ENCODE measurements at regions not wholly inside any gene's neighbourhood (a gene's known extent, or its start where the extent isn't known, plus 50 kb on each side); places are given as distances from the start of the nearest gene placed in this dataset.
"Not testable (repeated sequence)": the region's sequence is repeated elsewhere in the genome, so short reads cannot be mapped to it uniquely, and the experiment has no call there.

GRCh38 chr2:180694445-180695421, 285.7 kb upstream of the UBE2E3 start:
- no peak for DNase-seq

- DNase-seq: no peak
Measured at GRCh38 chr2:180692322-180692721, 288.1 kb upstream of the UBE2E3 start.

- not testable (repeated sequence) for DNase-seq
Measured at GRCh38 chr2:180691855-180692223, 288.6 kb upstream of the UBE2E3 start.

GRCh38 chr2:180691186-180691854, 289.1 kb upstream of the UBE2E3 start:
- DNase-seq: not testable (repeated sequence)

- no peak for DNase-seq
Measured at GRCh38 chr2:180690611-180691010, 289.8 kb upstream of the UBE2E3 start.

- no peak for DNase-seq
Measured at GRCh38 chr2:180682871-180683270, 297.5 kb upstream of the UBE2E3 start.

GRCh38 chr2:180679693-180680092, 300.7 kb upstream of the UBE2E3 start:
- DNase-seq: no peak

- DNase-seq: no peak
Measured at GRCh38 chr2:180678625-180678972, 301.8 kb upstream of the UBE2E3 start.

GRCh38 chr2:180677930-180678624, 302.3 kb upstream of the UBE2E3 start:
- no peak for DNase-seq

- DNase-seq: no peak
Measured at GRCh38 chr2:180677200-180677599, 303.2 kb upstream of the UBE2E3 start.

GRCh38 chr2:180676520-180677025, 303.8 kb upstream of the UBE2E3 start:
- DNase-seq: no peak

GRCh38 chr2:180675170-180675569, 305.2 kb upstream of the UBE2E3 start:
- no peak for DNase-seq

GRCh38 chr2:180672377-180672776, 308.0 kb upstream of the UBE2E3 start:
- no peak for DNase-seq

GRCh38 chr2:180670302-180671003, 310.0 kb upstream of the UBE2E3 start:
- DNase-seq: no peak

GRCh38 chr2:180669016-180669415, 311.4 kb upstream of the UBE2E3 start:
- no peak for DNase-seq

GRCh38 chr2:180664507-180664906, 315.9 kb upstream of the UBE2E3 start:
- no peak for DNase-seq

- DNase-seq: no peak
Measured at GRCh38 chr2:180662941-180663471, 317.4 kb upstream of the UBE2E3 start.

- no peak for DNase-seq
Measured at GRCh38 chr2:180662521-180662920, 317.9 kb upstream of the UBE2E3 start.

- DNase-seq: no peak
Measured at GRCh38 chr2:180661686-180662030, 318.7 kb upstream of the UBE2E3 start.

- no peak for DNase-seq
Measured at GRCh38 chr2:180660881-180661685, 319.3 kb upstream of the UBE2E3 start.

- DNase-seq: no peak
Measured at GRCh38 chr2:180660207-180660606, 320.2 kb upstream of the UBE2E3 start.

GRCh38 chr2:180657054-180657453, 323.4 kb upstream of the UBE2E3 start:
- no peak for DNase-seq

Data from activated gamma-delta T cell treated with Interleukin-2 at 50 U/mL for 16 hours (primary cell).